ENCODE measurements at regions not wholly inside any gene's neighbourhood (a gene's known extent, or its start where the extent isn't known, plus 50 kb on each side); places are given as distances from the start of the nearest gene placed in this dataset.

- TF ChIP-seq POLR2AphosphoS5 (IDR thresholded peaks at IDR 0.05; ENCODE audit: low read depth, low read length): no peak
- no peak for TF ChIP-seq POLR2A (IDR thresholded peaks at IDR 0.05; ENCODE audit: low read depth, low read length)
- TF ChIP-seq TAF1 (IDR thresholded peaks at IDR 0.05; ENCODE audit: low read depth, low read length): no peak
- TF ChIP-seq POU2F2 (IDR thresholded peaks at IDR 0.05; ENCODE audit: low read depth, low read length): no peak
- no peak for TF ChIP-seq PAX5 (IDR thresholded peaks at IDR 0.05; ENCODE audit: insufficient read depth, low read length, severe bottlenecking)
- TF ChIP-seq SPI1 (IDR thresholded peaks at IDR 0.05; ENCODE audit: low read depth, low read length): no peak
Observed at GRCh38 chr11:104510169-104510568, 346.2 kb upstream of the PDGFD start.

Measured in GM12891 (cell line).